GM18511 (cell line): ENCODE measurements at regions not wholly inside any gene's neighbourhood (a gene's known extent, or its start where the extent isn't known, plus 50 kb on each side); places are given as distances from the start of the nearest gene placed in this dataset.

Experiments used
- ATAC-seq: cut with Tn5 transposase; IDR thresholded peaks from one replicate; pipeline ENCODE4 v1.9.1; 2021; ENCODE audit warnings: mild to moderate bottlenecking, moderate library complexity; ENCODE audit not compliant: unreplicated experiment

DNA sequence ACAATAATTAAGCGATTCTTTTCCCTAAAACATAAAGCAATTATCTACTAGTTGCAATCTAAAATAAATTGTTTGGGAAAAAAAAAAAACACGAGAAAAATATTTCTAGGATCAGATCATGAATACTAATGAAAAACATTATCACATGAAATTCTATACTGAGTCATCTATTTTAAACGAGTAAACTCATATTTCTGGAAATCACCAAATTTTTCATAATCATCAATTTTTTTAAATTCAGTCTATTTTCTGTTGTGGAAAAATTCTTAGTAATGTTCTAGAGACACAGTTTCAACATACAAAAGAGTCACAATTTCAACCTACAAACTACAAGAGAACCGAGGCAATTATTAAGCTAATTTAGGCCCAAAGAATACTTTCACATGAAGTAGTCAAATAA is 245.6 kb upstream of the SOX5 start:
- no peak for ATAC-seq

DNA sequence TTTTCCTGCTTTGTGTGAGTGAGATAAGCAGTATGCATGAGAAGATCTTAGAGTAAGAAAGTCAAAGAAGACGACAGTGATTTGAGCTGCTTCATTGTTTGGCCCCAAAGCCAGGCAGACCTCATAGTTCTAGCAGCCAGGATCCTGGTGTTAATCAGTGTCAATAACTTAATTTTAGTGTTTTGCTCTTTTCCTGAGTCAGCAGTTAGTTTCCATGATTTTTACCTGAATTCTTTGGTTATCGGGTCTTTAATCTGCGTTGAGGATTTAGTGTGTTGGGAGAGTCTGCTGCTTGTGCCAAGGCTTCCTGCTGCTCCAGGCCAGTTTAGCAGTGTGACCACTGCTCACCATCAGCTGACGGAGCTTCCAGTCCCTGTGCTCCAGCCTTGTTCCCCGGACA is 241.6 kb upstream of the SOX5 start:
- no peak for ATAC-seq

DNA sequence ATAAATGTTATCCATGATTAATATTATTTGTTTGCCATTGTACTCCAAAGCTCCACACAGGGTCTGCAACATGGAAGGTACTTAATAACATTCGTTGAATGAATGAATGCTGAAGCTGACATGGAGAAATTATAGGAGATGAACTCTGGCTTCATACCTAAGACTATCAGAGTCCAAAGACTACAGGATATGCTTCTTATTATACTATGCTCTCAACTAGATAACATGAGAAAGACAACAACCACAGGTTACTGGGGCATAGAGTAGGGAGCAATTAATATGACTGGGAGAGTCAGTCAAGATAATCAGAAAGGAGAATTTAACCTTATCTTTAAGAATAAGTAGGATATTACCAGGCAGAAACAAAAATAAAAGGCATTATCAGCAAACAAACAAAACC is 236.3 kb upstream of the SOX5 start:
- no peak for ATAC-seq

DNA sequence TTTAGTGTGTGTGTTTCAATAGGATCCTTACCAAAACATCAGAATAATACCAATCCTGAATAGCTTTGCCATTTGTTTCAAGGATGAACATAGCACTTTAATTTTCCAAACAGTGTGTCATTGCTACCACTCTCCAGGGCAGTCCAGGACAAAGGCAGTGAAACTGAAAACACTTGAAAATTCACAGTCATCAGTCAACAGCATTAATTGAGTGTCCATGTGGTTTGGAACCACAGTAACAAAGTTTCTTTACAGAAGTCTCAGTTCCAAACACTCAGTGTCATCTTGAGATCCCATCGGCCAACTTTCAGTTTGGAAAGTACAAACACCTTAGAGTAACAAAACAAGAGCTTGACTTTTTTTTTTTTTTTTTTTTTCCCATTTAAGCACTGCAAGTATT is 228.4 kb upstream of the SOX5 start:
- peak; percentile 88 for ATAC-seq

DNA sequence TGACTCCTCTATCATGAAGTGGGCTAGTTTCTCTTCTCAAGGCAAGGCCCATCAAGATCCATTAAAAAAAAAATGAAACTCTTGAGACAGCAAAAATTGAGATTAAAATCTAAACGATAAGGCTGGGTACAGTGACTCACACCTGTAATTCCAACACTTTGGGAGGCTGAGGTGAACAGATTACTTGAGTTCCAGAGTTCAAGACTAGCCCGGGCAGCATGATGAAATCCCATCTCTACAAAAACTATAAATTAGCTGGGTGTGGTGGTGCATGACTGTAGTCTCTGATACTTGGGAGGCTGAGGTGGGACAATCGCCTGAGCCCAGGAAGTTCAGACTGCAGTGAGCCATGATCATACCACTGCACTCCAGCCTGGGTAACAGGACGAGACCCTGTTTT is 226.5 kb upstream of the SOX5 start:
- ATAC-seq: no peak

DNA sequence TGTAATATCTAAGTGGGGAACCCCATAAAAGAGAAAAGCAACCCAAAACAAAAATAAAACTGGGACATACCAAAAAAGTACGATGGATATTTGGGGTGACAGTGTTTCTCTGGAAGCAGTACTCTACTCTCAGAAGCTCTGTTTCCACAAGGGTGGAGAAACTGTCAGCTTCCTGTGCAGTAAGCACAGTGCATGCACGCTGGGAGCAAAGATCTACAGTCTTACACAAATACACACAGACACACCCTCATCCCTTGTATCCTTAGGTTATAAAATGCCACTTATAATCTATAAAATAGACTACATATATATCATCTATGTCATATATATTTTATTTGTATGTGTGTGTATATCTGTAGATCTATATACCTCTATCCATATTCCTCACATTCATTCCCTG is 225.8 kb upstream of the SOX5 start:
- no peak for ATAC-seq

DNA sequence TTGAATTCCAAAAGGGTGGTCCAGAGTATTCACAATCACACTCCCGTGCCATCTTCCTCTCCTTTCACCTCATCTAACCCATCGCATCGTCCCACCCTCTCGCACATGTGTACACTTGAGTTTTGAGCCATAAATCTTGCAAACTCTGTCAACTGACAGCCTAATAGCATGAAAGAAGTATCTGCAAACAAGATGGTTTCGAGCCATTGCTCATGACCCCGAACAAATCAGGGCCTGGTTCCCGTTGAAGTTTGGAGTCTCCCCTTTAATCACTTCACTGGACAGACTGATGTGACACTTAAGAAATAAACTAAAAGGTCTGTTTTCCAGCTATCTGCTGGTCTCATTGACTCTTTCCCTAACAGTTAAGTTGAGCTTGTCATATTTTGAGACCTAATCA is 223.6 kb upstream of the SOX5 start:
- no peak for ATAC-seq

DNA sequence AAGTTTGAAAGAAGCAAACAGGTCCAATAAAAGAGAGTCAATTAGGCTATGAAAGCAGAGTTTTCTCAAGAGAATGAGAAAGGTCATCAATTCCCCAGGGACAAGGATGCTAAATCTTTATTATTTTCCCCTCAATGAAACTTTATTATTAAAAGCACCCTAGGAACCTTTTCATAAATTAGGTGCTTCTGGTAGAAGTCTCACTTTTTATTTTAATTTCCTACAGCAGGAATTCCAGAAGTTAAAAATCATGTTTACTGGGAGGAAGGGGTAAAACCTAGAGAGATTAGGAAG is 223.2 kb upstream of the SOX5 start:
- ATAC-seq: no peak

DNA sequence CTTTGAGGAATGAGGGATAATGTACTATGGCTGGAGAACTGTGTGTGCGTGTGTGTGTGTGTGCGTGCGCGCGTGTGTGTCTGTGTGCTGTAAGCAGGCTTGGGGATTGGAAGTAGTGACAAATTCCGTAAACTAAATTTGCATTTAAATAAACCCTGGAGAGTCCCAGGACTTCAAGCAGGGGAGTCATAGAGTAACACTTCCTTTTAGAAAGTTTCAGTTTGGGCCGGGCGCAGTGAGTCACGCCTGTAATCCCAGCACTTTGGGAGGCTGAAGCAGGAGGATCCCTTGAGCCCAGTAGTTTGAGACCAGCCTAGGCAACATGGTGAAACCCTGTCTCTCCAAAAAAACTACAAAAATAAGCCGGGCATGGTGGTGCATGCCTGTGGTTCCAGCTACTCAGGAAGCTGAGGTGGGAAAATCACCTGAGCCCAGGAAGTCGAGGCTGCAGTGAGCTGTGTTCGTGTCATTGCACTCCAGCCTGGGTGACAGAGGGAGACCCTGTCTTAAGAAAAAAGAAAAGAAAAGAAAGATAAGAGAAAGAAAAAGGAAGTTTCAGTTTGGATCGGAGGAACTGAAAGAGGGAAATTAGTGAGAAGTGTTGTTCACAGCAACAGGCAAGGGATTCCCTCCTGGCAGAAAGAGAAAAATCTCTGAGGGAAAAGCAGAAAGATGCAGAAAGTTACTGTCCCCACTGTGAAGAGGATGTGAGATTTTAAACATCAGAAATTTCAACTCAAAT is 222.7 kb upstream of the SOX5 start:
- ATAC-seq: peak; percentile 72

DNA sequence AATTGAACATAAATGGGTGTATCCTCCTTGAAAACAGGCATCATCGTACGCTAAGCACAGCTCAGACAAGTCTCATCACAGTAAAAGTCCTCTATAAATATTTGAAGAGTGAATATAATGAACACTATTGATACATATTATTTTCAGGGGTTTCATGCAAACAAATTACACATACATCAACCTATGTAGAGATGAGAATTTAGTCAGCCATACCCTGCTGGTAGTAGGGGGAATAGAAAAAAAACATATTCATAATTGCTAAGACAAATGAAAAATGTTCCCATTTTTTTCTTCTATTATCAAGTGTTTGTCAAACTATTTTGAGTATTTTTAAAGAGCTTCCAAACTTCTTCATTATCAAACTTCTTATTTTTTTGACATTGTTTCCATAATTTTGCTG is 205.6 kb upstream of the SOX5 start:
- ATAC-seq: no peak

DNA sequence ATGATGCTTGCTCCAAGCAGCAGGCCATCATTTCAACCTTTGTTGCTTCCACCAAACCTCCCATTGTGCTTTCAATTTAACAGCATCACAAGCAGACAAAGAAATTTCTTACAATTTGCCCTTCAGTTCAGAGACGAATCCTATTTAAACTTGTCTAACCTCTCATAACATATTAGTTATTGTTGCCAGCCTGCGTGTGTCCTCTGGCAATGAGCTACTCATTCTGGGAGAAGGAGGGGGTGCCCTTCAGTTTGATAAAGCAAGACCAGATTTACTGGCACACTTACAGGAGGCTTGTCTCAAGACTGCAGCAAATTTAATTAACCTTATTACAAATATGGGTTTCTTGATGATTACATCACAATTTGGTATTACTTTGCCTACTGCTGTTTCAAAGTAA is 203.6 kb upstream of the SOX5 start:
- no peak for ATAC-seq

DNA sequence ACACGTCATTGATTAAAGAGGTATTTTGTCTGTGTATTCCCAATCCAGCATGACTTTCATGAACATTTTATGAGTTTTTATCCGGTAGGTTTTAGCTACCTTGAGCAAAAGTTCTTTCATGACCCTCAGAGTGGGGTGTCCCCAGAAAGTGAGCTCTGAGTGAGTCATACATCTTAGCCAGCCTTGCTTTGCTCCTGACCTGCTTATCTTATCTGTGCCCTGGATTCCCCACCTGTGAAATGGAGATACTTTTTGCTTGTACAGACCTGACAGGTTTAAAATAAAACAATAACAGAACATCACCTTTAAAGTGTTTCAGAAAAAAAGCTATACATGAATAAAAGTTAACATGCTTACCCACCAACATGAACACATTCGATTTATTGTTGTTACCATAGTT is 202.8 kb upstream of the SOX5 start:
- no peak for ATAC-seq

DNA sequence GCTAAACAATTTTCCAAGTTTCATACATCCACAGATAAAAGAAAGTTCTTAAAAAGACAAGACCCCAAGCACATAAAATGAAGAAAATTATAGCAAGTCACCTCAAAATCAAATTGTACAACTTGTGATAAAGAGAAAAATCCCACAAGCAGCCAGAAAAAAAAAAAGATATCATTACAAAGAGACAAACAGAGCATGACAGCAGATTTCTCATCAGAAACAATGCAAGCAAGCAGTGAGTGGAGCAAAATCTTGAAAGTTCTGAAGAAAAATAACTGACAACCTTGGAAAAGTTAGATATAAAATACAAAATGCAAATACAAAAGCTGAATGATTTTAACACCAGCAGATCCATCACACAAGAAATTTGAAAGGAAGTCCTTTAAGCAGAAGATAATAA is 194.5 kb upstream of the SOX5 start:
- no peak for ATAC-seq

DNA sequence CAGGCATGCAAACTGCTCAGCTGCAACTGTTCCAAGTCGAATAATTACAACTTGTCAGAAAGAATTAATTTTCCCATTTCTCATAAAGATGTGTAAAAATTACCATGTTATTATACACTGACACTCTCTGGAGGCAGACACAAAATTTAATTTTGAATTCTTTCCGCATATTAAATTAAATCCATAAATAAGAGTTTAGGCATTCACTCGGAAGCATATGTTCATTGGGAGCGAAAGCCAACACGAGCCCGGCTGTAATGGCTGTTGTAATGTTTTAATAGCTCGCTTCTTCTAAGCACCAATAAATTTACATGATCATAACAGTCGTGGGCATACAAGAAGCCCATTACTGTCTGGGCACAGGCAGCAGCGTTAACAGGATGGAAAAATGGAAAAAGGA is 189.6 kb upstream of the SOX5 start:
- no peak for ATAC-seq

DNA sequence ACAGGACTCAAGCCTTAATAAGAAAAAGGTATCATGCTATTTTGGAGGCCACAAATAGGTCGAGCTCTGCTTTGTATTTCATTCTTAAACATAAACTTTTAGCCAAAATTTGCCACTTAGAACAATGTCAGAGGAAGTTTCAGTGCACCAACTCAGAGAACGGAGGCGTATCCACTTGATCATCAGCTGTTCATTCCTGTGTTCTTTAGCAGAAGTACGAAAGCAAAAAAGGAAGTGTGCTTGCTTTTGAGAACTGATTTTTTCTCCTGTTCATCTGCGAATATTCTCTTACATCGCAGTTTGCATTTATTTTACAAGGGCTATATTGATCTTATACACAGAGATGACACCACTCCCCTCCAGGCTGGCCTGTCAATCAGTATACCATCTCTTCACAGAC is 188.6 kb upstream of the SOX5 start:
- no peak for ATAC-seq

DNA sequence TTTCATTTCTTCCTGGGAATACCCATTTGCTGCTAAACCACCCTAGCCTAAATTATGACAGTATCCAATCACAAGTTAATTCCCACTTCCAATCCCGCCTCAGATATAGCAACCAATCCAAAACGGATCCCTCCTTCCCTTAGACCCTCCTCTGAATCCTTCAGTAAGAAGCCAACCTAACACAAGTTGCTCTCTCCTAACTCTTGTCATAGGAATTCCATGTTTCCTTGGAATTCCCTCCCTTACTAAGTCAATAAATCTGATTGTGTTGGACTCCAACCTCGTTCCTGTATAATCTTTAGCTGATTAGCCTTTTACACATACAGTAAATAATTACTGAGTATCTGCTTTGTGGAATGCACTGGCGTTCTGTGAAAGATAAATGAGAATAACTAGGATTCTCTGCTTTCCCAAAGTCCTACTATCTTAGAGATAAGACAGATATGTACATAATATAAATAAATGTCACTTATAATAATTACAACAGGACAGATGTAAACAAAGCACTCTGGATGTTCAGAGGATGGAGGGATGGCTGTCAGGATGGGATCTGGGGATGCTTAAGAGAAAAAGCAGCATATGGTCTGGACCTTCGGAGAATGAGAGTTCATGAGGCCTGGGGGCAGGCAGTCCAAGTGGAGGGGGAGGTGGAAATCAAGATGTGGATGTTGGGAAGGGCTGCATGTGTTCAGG is 185.8 kb upstream of the SOX5 start:
- no peak for ATAC-seq

DNA sequence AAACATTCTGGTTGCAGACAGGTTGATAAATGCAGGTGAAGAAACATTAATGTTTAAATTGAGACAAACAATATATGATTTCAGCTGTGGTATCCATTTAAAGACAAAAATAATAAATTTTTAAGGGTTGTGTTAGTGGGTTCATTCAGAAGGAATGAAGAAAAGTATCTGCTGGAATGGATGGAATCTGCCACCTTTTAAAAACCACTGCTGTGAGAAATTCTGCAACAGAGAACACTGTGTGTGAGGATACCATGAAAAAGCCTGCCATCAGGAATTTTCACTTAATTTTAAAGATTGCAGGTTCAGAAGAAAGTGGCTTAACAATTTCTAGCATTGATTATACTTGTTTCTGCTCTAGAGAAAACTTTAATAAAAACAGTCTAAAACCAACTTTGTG is 184.6 kb upstream of the SOX5 start:
- ATAC-seq: no peak

DNA sequence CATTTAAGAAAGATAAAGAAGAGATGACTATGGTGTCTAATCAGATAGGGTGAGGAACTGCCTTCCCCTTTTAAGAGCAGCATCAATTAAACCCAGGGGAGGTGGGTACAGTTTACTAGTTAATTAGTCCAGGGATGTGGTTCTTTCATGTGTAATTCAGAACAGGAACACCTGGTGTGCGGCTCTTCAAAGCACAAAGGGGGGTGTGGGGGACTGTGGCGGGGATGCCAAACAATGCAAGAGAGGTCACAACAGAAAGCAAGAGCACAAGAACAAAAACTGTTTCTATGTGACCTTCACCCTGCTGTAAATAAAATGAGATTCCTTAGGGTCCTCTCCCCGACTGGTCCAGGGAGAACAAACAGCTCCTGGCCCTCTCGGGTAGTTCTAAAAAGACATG is 183.9 kb upstream of the SOX5 start:
- ATAC-seq: no peak

DNA sequence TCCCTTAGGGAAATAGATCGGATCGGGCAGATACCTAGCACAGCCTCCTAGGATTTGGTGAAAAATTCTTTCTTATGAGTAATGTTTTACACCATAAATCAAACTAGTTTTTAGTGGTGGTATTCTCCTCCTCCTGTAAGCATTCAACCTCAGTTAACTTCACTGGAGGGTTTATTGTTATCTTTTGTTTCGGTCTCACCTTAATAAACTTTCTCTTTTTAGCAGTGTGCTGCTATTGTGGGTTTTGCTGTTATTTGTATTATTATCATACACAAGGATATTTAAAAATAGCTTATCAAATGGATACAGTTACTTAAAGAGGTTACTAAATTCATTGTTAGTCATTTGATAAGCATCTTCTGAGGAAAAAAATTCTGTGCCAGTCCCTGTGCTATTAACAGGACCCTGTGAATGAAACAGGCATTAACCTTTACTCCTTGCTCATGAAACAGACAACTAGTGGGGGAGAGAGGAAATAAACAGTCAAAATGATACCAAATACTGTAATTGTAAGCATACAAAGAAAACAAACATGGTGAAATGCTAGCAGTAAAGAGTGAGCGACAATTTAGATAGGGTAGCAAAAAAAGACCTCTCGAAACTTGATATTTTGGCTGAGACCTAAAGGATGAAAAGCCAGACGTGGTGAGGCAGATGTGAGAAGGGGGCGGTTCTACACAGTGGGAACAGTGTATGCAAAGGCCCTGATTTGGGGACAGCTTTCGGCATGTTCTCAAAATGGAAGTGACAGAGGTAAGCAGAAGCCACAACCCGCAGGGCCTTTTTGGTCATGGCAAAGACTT is 178.7 kb upstream of the SOX5 start:
- peak; percentile 90 for ATAC-seq

DNA sequence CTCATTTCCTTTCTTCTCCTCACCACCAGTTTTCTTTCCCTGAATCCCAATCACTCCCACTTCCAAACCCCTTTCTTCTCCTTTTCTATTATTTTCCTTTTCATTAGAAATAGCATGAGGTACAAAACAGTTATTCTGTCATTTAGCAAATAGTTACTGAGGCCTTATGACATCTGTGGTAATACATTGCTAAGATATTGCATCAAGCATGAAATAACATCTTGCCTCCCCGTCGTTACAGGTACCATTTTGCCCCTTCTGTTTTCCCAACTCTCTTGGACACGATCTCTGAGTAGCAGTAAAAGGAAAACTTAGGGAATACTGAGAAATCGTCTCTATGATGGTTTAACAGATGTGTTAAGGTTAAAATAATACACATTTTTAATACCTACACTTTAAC is 175.8 kb upstream of the SOX5 start:
- ATAC-seq: no peak

DNA sequence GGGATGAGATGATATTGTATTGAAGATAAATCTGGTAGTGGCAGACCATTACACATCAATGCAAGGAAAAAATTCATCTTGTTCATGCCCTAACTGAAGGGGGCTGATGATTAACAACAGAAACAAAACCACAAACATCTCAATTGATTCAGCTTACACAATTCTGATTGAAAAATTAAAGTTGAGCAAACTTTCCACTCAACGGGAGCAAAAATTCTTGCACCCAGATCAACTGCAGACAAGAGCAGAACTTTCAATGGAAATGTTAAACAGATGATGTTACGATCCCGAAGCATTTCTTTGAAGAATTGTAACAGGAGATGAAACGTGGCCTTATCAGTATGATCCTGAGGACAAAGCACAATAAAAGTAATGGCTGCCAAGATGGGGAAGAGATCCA is 172.4 kb upstream of the SOX5 start:
- ATAC-seq: no peak

DNA sequence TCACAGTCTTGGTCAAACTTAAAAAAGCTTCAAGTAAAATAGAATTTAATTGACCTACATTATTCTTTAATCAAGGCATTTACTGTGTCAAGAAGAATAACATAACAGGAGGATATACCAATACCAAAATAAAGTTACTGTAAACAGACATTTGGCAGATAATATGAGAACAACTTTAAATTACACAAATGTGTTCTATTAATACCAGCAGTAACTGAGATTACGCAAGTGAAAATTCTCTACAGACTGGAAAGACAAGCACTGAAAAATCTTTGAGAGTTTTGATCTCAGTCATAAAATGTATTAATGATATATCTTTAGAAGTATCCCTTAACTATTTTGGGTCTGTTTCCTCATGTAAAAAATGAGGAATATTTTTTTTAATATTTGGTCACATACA is 169.2 kb upstream of the SOX5 start:
- no peak for ATAC-seq
